Activated CD8-positive, alpha-beta memory T cell treated with anti-CD3 and anti-CD28 coated beads for 36 hours (primary cell): ENCODE measurements at regions not wholly inside any gene's neighbourhood (a gene's known extent, or its start where the extent isn't known, plus 50 kb on each side); places are given as distances from the start of the nearest gene placed in this dataset.

Source experiments
- CTCF ChIA-PET: fragments of 350-600 bp; sonication (Branson Sonifier 250); formaldehyde crosslinking; loops from one replicate; lab custom pipeline; 2021; ENCODE audit warnings: antibody characterized with exemption; lab: Charles Lee
- POLR2A ChIA-PET: fragments of 350-600 bp; sonication (Branson Sonifier 250); formaldehyde crosslinking; loops from one replicate; lab custom pipeline; 2021; ENCODE audit warnings: antibody characterized with exemption; lab: Charles Lee

DNA sequence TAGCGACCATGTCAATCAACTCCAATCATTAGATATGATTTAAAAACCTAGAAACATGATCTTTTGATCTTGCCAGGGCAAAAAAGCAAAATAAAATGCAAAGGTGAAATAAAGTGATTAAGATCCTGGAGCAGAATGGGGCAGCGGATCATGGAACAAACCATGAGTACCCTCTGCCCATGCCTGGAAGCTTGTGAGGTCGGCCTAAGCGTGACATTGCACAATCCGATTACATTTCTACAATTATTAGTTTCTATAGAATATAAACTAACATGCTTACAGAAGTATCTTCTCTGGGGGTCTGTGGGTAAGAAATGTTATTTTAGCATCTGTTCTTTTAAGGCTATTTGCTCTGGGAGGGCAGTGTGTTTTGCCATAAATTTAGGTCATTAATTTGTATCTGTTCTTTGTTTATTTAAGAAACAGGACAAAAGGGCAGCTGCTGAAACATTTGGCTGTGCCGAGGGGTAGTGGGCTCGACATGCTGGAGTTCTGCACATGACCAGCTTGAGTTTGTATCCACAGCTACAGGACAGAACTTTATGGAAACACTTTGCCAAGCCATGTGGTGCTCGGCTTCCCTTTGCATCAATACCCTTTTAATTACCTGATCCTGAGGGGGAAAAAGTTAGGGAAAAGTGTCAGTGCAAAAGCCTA, 55.9 kb downstream of the ZBTB18 start:
- POLR2A ChIA-PET = no interaction called here
- CTCF ChIA-PET = interaction anchor here (0.7 kb wide), 1 partner anchor 196 kb away, joined by 3 read pairs; no protein-coding TSS in a partner anchor

DNA sequence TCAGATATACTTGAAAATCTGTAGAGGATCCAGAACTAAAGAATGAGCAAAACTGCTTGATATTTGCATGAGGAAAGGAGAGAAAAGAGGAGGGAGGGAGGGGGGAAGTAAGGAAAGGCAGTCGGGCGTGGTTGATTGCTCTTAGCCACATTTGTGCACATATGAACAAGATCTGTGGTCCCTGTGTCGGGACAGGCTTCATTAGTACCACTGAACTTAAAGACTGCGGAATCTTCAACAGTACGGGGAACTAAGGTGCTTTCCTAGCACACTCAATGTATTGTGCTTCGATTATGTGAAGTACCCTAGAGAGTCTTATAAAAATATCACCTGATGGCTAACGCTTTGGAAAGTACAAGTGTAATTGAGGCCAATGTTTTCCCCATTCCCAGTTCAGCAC, 59.9 kb downstream of the ZBTB18 start:
- POLR2A ChIA-PET = no interaction called here
- CTCF ChIA-PET = no interaction called here

DNA sequence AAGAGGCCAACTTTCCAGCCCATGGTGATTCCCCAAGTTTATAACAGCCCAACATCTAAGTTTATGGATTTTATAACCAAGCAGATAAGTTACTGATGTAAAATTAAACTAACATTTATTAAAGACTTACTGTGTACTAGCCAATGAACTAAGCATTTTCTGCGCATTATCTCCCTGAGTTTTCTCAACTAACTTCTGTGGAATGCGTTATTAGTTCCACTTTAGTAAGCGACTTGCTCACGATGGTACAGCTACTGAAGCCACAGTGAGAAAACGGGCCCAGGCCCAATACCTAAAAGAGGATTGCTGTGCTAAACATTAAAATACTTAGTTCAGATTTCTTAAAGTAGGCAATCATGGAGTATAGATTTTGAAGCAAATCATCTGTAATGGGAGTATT, 61.0 kb downstream of the ZBTB18 start:
- ChIA-PET POLR2A (no interaction called here), CTCF (no interaction called here)

DNA sequence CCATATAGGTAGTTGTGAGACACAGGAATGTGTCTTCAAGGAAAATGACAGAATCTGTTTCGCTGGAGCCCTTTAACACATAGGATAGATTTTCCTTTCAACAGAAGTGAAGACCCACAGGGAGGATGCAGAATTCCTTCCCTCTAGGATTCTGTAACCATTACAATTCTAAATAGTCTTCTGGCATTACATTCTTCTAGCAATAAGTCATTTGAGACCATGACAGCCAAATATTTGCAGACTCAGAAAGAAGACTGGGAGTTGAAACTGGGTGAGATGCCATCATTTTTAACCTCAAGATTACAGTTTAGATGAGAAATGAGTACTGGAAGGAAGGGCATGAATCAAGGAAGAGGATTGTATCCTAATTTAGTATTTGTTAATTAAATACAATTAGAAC, 61.6 kb downstream of the ZBTB18 start:
- CTCF ChIA-PET = no interaction called here
- POLR2A ChIA-PET = no interaction called here

DNA sequence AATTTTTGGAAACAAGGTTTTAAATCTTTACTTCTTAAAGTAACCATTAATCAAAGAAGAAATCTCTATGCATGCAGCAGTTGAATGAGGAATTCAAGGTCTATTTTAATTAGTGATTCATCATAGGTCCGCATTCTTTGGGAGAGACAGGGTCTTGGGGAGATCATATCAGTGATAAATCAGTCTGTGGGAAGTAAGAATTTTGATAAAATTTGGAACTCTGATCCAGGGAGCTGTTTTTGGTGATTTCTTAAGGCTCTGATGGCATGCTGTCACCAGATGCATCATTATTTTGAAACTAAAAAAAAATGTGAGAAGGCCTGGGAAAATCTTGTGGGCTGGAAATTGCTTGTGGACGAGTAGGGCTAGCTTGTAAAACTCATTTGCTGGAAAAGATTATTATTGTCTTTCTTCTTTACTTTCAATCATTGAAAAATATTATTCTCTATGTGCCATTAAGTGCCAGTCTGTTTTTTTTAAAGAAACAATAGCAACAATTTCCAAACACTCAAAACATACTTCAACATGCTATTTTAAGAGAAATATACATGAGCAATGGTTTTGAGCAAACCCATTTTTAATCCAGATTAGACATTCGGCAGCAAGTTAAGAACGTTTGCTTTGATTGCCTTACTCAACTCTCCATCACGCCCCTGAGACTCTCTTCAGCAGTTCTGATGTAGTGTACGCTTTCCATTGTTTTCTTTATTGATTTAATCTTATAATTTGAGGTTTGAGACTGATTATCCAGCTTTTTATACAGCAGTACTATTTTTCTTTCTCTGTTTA, 62.6 kb downstream of the ZBTB18 start:
- CTCF ChIA-PET = no interaction called here
- POLR2A ChIA-PET = no interaction called here

DNA sequence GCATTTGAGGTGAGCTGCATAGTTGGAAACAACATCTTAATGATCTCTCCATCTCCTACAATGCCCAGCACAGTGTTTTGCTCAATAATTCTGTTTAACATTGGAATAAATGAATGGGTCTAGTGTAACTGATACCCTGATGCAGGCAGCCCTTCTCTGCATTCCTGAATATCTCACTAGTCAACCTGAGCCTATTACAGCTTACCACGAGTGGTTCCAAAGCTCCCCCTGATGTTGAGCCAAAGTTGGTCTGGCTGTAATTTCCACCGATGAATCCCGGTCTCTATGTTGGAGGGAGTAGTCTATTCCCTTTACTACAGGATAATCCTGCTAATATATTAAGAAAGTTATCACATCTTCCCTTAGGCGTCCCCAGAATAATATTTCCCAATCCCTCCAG, 63.8 kb downstream of the ZBTB18 start:
- ChIA-PET POLR2A (no interaction called here), CTCF (no interaction called here)

DNA sequence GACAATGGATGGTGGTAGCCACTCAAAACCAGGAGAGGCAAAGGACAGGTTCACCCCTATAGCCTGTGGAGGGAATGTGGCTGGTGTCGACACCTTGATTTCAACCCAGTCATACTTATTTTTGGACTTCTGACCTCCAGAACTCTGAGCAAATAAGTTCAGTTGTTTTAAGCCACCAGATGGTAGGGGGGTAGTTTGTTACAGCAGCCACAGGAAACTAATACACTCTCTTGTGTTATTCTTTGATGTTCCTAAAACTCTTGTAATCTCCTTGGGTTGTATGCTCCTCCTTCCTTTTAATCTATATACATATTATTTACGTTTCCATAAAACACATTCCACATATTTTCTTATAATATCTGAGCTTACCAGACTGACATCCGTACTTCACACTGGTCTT, 65.9 kb downstream of the ZBTB18 start:
- POLR2A ChIA-PET = no interaction called here
- CTCF ChIA-PET = no interaction called here

DNA sequence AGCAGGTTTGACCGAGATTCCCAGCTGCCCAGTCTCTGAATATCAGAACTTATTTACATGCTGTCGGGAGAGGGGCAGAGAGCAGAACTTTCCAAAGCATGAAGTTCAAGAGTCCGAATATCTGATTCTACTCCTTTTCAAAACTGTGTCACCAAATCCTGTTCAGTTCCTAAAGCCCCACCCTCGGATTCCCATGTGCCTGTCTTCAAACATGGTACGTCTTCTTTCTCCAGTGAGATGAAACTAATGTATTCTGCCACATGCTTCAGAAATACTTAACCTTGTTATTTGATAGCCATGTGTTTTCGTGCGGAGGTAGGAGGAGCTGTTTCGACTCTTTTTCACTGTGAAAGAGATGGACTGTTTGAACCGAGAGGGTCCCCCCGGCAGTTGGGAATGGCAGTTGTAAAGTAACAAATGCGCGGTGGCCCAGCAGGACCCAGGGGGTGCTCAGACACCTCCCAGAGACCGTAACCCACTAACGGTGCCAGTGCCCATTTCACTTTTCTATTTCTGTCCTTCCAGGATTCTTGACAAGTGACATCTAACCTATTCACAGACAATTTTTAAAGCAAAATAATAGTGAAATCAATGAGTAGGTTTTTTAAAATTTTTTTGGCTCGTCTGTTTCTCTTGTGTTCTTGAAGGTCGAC, 67.2 kb downstream of the ZBTB18 start:
- CTCF ChIA-PET = no interaction called here
- POLR2A ChIA-PET = no interaction called here

DNA sequence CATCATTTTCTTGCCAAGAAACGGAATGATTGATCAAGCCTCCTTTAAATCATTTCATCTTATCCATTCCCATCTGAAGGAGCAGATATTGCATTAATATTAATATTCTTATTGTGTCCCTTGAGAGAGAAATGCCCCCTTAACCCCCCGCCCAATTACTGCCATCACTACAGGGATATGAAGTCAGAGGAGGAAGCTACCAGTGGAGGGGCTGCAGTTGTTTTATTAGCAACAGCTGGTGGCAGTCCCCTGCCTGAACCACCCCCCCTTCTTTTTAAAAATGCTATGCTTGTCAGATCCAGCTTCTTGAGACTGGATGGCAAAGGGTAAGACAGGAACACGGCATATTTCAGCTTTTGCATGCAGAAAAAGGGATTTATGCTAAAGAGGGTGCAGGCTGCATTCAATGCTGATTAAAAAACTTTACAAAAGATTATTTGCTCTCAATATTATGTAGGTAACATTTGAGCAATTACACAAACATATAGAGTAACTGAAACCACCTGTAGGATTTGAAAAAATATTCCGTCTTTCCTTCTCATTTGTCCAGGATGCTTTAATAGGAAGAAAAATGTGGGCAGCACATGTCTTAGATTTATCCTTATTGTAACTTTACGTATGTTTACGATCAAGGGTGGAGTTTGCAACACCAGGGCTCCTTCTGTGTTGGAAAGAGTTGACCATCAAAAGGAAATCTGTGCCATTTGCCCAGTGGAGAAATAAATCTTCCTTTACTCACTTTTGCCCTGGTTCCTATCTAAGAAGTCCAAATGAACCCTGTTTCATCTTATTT, 77.7 kb downstream of the ZBTB18 start:
- CTCF ChIA-PET = no interaction called here

DNA sequence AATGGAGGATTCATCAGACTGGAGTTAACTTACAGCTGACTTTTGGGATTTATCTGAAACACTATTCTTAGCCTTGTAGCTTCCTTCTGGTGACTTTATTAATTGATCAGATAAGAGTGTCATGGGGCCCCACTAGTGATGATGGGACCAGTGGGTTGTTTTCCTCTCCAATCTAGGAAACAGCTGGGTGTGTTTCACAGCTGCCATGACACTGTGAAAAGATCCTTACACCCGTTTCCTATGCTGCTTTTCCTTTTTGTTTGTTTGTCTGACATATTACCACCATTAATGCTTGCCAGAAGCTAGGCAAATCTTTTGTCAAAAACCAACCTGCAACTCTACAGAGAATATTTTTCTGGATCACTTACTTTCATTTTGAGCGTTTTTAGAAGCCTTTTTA, 86.2 kb downstream of the ZBTB18 start:
- CTCF ChIA-PET = no interaction called here
- POLR2A ChIA-PET = no interaction called here

More for the DNA sequence above, 77.7 kb downstream of the ZBTB18 start:
- POLR2A ChIA-PET = no interaction called here

DNA sequence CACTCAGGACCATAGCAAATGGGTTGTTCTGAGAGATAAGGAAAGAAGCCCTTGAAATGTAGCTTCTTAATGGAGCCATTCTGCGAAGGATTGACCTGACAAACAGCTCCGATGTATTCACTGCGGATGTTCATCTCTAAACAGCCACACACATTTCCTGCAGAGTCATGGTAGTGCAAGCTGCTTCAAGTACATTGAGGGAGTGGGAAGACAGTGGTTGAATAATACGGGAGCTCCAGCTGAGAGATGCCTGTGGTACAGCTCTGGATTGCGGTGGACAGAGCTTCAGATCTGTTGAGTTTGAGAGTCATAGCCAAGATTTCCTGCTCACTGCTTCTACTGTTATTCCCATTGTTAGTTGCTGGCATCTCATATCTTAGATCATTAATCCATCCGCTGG, 86.6 kb downstream of the ZBTB18 start:
- ChIA-PET CTCF (no interaction called here), POLR2A (no interaction called here)

DNA sequence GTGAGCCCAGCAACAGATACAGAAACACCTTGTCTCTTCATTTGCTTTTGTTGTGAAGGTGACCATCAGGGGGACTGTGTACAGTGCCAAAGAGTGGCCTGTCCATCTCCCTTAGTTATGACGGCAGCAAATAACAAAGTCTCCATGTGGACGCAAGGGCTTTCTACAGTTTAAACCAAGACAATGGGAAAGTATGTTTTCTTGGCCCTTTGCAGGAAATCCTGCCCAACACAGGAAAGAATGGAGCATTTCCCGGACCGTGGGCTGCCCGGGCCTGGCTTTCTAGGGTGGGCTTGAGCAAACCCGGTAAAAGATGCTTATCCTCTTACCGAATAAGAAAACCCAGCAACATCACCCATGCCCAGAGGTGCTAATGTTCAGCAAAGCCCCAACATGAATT, 87.3 kb downstream of the ZBTB18 start:
- ChIA-PET CTCF (no interaction called here), POLR2A (no interaction called here)

DNA sequence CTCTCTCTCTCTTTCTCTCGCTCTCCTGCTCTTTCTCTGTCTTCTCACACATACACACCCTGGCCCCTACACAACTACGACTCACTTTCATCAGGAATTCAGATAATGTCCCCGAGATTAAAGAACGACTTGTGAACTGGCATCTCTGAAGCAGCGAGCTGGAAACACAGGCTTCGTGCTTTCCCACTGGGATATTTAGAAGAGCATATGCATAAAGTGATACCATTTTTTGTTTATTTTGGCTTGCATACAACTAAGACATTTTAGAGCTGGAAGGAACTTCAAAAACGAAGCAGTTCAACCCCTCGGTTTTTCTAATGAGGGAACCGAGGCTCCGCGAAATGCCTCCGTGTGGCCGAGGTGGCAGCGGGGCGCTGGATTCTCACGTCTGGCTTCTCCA, 88.6 kb downstream of the ZBTB18 start:
- ChIA-PET CTCF (no interaction called here), POLR2A (no interaction called here)

DNA sequence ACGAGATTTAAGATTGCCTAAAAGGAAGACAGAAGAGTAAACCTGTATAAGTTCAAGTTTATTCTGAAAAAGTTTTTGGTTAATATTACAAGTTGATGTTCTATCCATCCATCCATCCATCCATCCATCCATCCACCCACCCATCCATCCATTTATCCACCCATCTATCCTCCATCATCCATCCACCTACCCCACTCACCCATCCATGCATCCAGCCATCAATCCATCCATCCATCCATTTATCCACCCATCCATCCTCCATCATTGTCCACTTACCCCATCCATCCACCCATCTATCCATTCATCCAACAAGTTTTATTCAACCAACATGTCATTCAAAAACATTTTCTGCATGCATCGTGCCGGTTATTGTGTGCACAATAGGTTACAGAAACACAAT, 89.3 kb downstream of the ZBTB18 start:
- POLR2A ChIA-PET = no interaction called here
- CTCF ChIA-PET = no interaction called here

DNA sequence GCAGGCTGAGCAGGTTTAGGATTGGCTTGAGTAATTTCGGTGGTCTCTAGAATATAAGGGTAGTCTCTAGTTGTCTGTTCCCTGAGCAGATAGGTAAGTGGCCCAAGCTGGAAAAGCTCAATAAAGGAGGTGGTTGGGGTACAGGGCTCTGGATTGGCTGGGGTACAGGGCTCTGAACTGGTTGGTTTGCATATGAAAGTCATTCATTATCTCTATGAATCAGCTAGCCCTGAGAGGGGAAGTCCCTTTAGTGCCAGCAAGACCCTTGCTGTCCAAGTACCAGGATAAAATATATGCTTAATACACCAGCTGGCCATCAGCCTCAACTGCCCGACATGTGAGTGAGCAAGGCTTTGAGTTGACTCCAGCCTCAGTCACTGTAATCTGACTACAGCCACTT, 93.0 kb downstream of the ZBTB18 start:
- ChIA-PET CTCF (no interaction called here), POLR2A (no interaction called here)

DNA sequence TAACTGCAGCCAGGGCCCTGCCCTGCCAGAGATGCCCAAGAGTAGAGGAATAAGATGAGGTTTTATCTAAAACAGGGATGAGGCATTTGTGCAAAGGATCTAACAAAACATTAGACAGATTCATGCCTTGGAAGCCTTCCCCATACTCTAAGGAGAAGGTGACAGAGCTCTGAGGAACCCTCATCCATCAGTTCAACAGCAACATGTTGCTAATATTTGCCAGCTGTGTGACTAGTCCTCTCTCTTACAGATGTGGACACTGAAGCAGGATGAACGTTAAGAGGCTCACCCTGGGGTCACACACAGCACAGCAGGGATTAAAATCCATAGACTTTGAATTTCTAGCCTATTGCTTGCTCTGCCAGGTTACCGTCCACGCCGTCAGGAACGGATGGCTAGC, 99.0 kb downstream of the ZBTB18 start:
- ChIA-PET CTCF (no interaction called here), POLR2A (no interaction called here)

DNA sequence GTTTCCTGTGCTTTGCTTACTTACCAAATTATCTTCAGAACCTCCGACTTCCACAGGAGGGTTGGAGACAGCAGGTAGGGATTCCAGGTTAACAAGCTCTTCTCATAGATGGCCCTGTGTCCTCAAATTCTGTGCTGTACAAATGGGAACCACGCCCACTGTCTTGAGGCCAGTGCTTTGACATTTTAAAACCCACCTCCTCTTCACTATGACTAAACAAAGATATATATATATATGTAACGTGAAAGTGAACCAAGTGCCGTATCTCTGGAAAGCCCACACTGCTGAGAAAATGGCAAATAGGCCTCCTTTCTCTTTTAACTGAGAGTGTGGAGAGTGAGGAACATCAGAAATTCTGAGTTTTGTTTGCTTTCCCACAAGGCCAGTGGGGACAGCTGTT, 99.6 kb downstream of the ZBTB18 start:
- CTCF ChIA-PET = no interaction called here
- POLR2A ChIA-PET = no interaction called here

DNA sequence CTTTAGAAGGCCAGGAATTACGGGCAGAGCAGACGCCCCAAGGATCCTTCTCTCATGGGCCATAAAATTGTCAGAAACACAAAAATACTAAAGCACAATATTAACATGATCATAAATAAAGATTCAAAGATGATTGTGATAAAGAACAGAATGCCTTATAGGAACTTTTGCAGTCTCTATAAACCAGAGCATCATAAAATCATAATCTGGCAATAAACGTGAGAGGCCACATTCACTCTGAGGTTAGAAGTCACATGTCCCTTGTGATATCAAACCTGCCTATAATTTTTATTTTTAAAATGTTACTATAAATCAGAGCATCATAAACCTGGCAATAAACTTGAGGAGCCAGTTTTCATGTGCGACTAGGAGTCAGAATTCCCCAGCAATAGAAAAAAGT, 100.5 kb downstream of the ZBTB18 start:
- ChIA-PET POLR2A (no interaction called here), CTCF (no interaction called here)

DNA sequence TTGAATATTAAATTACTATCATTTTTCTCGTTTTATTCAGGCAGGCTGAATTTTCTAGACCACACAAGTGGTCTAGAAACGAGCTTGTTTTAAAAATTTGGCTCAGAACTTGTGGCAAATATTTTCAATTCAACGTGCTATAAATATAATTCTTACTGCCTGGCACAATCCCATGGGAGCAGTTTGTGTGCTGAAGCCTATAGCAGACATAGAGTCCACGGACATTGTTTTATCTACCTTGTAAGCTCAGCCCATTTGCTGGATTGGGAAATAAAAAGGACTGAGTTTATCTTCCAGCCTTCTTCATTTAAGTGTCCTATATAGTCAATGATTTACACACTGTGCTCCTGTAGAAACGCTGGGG, 103.4 kb downstream of the ZBTB18 start:
- POLR2A ChIA-PET = no interaction called here
- CTCF ChIA-PET = no interaction called here

DNA sequence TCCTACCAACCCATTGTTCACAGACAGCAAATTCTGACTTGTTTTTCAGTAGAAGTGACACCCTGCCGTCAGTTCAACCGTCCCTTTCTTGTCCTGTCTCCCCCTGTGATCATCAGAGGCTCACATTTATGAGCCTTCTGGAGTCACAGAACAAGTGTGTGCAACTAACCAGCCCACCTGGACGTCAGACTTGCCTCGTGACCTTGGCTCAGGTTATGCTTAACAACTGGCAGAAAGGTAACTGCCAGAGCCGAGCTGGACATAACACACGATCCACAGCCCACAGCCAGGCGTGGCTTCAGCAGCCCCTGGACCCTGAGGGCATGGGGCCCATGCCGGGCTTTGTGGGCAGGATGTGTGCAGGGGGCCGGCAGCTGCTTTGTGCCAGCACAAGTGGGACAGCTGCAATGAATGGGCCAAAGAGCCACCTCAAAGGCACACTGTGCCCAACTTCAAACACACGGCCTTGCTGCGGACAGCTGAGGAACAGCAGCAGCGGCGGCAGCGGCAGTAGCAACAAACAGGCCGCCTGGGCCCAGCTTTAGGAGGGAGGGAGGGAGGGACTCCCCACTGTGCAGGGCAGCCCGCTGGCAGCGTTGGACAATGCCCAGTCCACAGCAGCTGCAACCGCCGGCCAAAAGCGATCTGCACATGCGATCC, 103.9 kb downstream of the ZBTB18 start:
- CTCF ChIA-PET = no interaction called here
- POLR2A ChIA-PET = no interaction called here
